ENCODE measurements at regions not wholly inside any gene's neighbourhood (a gene's known extent, or its start where the extent isn't known, plus 50 kb on each side); places are given as distances from the start of the nearest gene placed in this dataset.
"Not testable (repeated sequence)": the region's sequence is repeated elsewhere in the genome, so short reads cannot be mapped to it uniquely, and the experiment has no call there.

GRCh38 chr7:16091701-16092310 is 329.5 kb downstream of the CRPPA start:
- Histone ChIP-seq H3K27me3 (no peaks in the 10 kb centered on the region), H3K27ac (no peak overlapping the region), H3K4me1 (no peaks in the 10 kb centered on the region), H3K4me3 (no peak overlapping the region), H3K9me3 (no peaks in the 10 kb centered on the region), H3K36me3 (no peaks in the 10 kb centered on the region)
- DNase-seq: no peak
- TF ChIP-seq CTCF (IDR thresholded peaks at IDR 0.05): no peak
- no peak for TF ChIP-seq POLR2A (IDR thresholded peaks at IDR 0.05)

- H3K36me3 ChIP-seq: no peaks in the 10 kb centered on the region
- no peak for DNase-seq
- H3K27ac ChIP-seq: no peak overlapping the region
- H3K27me3 ChIP-seq: no peaks in the 10 kb centered on the region
- TF ChIP-seq POLR2A (IDR thresholded peaks at IDR 0.05) (no peak), CTCF (IDR thresholded peaks at IDR 0.05) (no peak)
- no peaks in the 10 kb centered on the region for H3K4me1 ChIP-seq
- no peak overlapping the region for H3K4me3 ChIP-seq
- H3K9me3 ChIP-seq: no peaks in the 10 kb centered on the region
Observed at GRCh38 chr7:16089801-16090200, 331.5 kb downstream of the CRPPA start.

DNA sequence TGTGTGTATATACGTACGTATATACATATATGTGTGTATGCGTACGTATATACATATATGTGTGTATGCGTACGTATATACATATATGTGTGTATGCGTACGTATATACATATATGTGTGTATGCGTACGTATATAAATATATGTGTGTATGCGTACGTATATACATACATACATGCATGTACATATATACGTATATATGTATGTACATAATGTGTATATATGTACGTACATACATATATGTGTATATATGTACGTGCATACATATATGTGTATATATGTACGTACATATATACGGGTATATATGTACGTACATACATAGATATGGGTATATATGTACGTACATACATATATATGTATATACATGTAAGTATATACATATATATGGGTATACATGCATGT is 332.1 kb downstream of the CRPPA start:
- no peak overlapping the region for H3K27ac ChIP-seq
- DNase-seq: no peak
- no peaks in the 10 kb centered on the region for H3K4me1 ChIP-seq
- no peaks in the 10 kb centered on the region for H3K27me3 ChIP-seq
- H3K36me3 ChIP-seq: no peaks in the 10 kb centered on the region
- no peak overlapping the region for H3K4me3 ChIP-seq
- H3K9me3 ChIP-seq: no peaks in the 10 kb centered on the region
- no peak for TF ChIP-seq CTCF (IDR thresholded peaks at IDR 0.05)
- no peak for TF ChIP-seq POLR2A (IDR thresholded peaks at IDR 0.05)

GRCh38 chr7:16086743-16087142 is 334.6 kb downstream of the CRPPA start:
- H3K36me3 ChIP-seq: no peaks in the 10 kb centered on the region
- no peak overlapping the region for H3K27ac ChIP-seq

DNA sequence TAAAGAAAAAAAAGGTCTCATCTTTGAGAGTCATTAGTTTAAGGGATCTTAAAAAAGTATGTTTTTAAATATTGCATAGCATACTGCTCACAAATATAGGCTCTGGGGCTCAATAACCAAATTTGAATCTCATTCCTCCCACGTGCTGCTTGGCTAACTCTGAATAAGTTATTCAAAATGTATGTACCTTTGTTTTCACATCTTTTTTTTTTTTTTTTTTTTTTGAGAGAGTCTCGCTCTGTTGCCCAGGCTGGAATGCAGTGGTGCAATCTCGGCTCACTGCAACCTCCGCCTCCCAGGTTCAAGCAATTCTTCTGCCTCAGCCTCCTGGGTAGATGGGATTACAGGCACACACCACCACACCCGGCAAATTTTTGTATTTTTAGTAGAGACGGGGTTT is 335.6 kb downstream of the CRPPA start:
- H3K27me3 ChIP-seq, H3K4me3 ChIP-seq, H3K27ac ChIP-seq, H3K9me3 ChIP-seq, H3K36me3 ChIP-seq, H3K4me1 ChIP-seq, DNase-seq: not testable (repeated sequence)

More at GRCh38 chr7:16086743-16087142, 334.6 kb downstream of the CRPPA start:
- TF ChIP-seq POLR2A (IDR thresholded peaks at IDR 0.05) (no peak), CTCF (IDR thresholded peaks at IDR 0.05) (no peak)
- no peaks in the 10 kb centered on the region for H3K4me1 ChIP-seq
- H3K27me3 ChIP-seq: no peaks in the 10 kb centered on the region
- no peak for DNase-seq
- no peak overlapping the region for H3K4me3 ChIP-seq
- no peaks in the 10 kb centered on the region for H3K9me3 ChIP-seq

GRCh38 chr7:16084875-16085274 is 336.5 kb downstream of the CRPPA start:
- TF ChIP-seq POLR2A (IDR thresholded peaks at IDR 0.05) (no peak), CTCF (IDR thresholded peaks at IDR 0.05) (no peak)
- H3K36me3 ChIP-seq: no peaks in the 10 kb centered on the region
- no peak for DNase-seq
- no peaks in the 10 kb centered on the region for H3K4me1 ChIP-seq
- H3K27ac ChIP-seq: no peak overlapping the region
- no peaks in the 10 kb centered on the region for H3K27me3 ChIP-seq
- no peaks in the 10 kb centered on the region for H3K9me3 ChIP-seq
- H3K4me3 ChIP-seq: no peak overlapping the region
